Coronary artery (tissue), 2 donors: ENCODE measurements at regions not wholly inside any gene's neighbourhood (a gene's known extent, or its start where the extent isn't known, plus 50 kb on each side); places are given as distances from the start of the nearest gene placed in this dataset.

Experiments
- DNase-seq: peaks from one replicate; pipeline ENCODE4 v3.0.0-alpha.2; 2017; ENCODE audit warnings: low spot score
- H3K27ac ChIP-seq, 2 donors: fragments of 200-600 bp; sonication (generic); one replicate each; pipeline ENCODE4 v1.5.1; 2016 to 2019
- H3K4me3 ChIP-seq: fragments of 200-600 bp; sonication (generic); 2 replicates; pipeline ENCODE4 v1.5.1; 2016; ENCODE audit warnings: mild to moderate bottlenecking, moderate library complexity
- CTCF ChIP-seq: fragments of 200-600 bp; sonication (generic); IDR thresholded peaks from one replicate; pipeline ENCODE4 v1.5.1; 2019; ENCODE audit warnings: antibody characterized with exemption

- no peak overlapping the region for H3K4me3 ChIP-seq
These were observed 77.8 kb upstream of the TINAGL1 start for GRCh38 chr1:31498376-31499040.

GRCh38 chr1:31501505-31501904, 74.8 kb upstream of the TINAGL1 start:
- Histone ChIP-seq H3K4me3 (no peak overlapping the region), H3K27ac (no peak overlapping the region)
- no peak for TF ChIP-seq CTCF
- DNase-seq, result no peak

More at GRCh38 chr1:31498376-31499040, 77.8 kb upstream of the TINAGL1 start:
- H3K27ac ChIP-seq, result no peak overlapping the region
- DNase-seq, result no peak
- no peak for TF ChIP-seq CTCF

GRCh38 chr1:31502253-31502652, 74.1 kb upstream of the TINAGL1 start:
- no peak for DNase-seq
- Histone ChIP-seq H3K4me3 (no peak overlapping the region), H3K27ac (no peak overlapping the region)
- TF ChIP-seq CTCF, result no peak

- no peak for TF ChIP-seq CTCF
- no peak overlapping the region for H3K27ac ChIP-seq
- no peak overlapping the region for H3K4me3 ChIP-seq
- DNase-seq, result no peak
These were observed 73.3 kb upstream of the TINAGL1 start for GRCh38 chr1:31502926-31503511.

- Histone ChIP-seq H3K27ac (no peak overlapping the region), H3K4me3 (no peak overlapping the region)
- DNase-seq, result no peak
- TF ChIP-seq CTCF, result no peak
These were observed 72.7 kb upstream of the TINAGL1 start for GRCh38 chr1:31503570-31503969.

- no peak for TF ChIP-seq CTCF
- DNase-seq, result no peak
- H3K27ac ChIP-seq, result no peak overlapping the region
These were observed 72.3 kb upstream of the TINAGL1 start for GRCh38 chr1:31504001-31504400.

GRCh38 chr1:31505911-31506497, 70.3 kb upstream of the TINAGL1 start:
- no peak overlapping the region for H3K4me3 ChIP-seq
- H3K27ac ChIP-seq, result no peak overlapping the region
- TF ChIP-seq CTCF, result no peak
- no peak for DNase-seq

More at GRCh38 chr1:31504001-31504400, 72.3 kb upstream of the TINAGL1 start:
- H3K4me3 ChIP-seq, result no peak overlapping the region
